HG02884 (cell line): ENCODE measurements at regions not wholly inside any gene's neighbourhood (a gene's known extent, or its start where the extent isn't known, plus 50 kb on each side); places are given as distances from the start of the nearest gene placed in this dataset.

Source experiments
- ATAC-seq: cut with Tn5 transposase; IDR thresholded peaks from one replicate; pipeline ENCODE4 v1.9.1; 2021; ENCODE audit warnings: mild to moderate bottlenecking, moderate library complexity; ENCODE audit not compliant: unreplicated experiment

- no peak for ATAC-seq
Measured at GRCh38 chr7:16320099-16320660, 101.2 kb downstream of the CRPPA start.

DNA sequence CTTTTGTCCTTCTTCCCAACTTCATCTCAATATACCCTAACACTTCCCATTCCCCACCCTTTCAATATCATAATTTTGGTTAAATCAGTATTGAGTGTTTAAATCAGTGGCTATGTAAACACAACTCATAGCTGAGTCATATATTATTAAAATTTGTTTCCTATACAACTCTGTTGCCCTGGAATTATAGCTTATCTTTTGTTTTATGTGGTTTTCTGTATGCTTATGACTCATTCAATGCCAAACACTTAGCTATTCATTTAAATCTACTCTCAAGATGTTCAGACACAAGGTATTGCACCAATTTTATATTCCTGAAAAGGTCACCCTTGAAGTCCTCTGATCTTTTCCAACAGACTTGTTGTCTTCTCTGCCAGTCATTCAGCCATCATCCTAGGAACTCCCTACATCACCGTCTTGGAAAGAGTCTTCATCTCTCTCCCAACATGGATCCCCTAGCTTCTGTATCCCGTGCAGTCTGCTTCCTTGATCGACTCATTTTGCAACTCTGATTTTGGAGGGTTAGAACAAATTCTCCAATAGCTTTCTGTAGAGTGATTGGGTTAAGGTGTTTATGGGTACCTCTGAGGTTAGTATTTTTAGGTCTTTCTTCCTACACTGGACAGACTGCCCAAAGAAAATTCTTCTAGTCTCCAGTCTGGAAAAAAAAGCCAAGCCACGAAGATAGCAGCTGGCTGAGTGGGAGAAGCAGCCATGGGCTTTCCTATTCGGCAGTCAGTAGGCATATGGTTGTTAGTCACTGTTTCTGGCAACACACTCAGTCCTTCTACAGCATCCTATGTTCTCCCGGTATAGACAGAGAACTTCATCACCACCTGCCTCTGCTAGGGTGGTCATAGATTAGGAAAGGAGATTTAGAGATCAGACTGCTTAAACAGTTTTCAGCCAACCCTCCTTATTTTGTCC is 102.1 kb downstream of the CRPPA start:
- ATAC-seq: no peak

DNA sequence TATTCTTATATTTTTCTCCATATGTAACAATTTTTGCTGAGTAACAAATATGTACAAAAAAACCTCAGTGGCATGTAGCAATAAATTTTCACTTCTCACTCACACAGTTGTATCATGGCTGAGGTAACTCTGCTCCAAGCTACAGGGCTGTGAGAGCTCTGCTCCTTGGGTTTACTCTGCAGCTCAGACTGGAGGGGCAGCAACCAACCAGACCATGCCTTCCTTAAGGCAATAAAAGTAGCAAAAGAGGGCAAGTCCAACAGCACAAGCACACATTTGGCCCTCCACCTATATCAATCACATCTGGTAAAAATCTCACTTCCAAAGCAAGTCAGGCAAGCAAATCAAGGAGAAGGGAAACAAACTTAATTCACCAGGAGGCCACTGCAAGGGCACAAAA is 102.9 kb downstream of the CRPPA start:
- ATAC-seq: no peak

DNA sequence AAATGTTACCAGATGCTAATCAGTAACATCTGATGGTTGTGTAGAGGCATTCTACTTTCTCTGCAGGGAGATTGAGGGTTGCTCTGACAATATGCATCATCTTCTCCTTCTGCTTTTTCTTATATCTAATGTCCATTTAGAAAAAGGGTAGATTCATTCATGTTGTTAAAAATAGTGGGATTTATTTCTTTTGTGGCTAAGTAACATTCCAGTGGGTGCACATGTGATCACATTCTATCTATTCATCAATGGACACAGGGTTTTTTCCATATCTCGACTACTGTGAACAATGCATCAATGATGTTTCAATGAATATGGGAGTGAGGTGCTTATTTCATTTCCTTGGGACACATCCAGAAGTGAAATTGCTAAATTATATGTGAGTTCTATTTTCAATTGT is 103.9 kb downstream of the CRPPA start:
- no peak for ATAC-seq

GRCh38 chr7:16315280-16315679 is 106.1 kb downstream of the CRPPA start:
- no peak for ATAC-seq

DNA sequence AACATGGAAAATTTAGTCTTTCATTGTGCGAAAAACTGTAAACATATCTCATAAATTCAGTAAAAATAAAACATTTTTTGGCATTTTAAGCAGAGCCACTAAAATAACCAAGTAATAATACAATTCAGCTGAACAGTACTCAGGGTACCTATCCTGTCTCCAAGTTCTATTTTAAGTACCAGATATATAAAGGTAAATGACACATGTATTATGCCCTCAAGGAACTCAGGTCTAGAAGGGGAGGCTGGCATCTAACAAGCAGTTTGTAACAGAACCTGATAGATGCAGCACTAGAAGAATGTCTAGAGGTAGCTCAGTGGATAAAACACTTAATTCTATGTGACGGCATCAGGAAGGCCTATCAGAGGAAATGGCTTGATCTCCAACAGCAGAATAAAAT is 112.2 kb downstream of the CRPPA start:
- ATAC-seq: no peak

- ATAC-seq: no peak
Measured at GRCh38 chr7:16301291-16301690, 120.0 kb downstream of the CRPPA start.

DNA sequence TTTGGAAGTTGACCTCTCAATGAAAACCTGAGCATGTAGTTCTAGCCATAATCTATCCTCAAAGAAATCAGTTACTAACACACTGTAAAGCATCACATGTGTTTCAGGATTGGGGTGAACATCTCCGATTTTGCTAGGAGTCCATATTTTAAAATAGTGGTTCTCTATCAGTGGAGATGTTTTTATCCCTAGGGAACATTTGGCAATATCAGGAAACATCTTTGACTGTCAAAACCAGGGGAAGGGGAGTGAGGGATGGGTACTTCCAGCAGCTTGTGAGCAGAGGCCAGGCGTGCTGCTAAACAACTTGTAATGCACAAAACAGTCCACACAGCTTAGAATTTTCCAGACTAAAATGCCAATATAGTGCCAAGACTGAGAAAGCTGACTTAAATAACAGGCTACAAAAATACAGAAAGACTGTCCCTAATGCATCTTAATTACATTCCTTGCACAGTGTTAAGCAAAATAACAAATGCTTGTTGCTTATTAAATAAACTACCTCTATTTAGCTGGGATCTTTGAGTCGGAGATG is 120.9 kb downstream of the CRPPA start:
- ATAC-seq: no peak

DNA sequence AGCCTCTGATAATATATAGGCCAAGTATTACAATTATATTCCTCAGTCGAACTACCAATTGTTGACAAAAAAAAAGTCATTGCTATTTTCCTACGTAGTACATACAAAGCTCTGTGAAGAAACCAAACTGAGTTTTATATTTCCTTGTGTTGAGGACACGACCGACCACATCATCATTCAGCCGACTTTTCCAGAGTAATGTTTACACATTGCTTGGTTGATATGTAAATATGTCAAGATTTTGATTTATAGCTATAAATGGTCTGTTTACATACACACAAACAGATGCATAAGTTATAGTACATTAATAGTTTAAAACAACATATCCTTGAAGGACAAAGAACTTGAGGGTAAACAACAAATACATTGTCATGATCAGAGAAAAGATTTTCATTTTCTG is 121.5 kb downstream of the CRPPA start:
- ATAC-seq: no peak

- no peak for ATAC-seq
Measured at GRCh38 chr7:16298221-16298620, 123.1 kb downstream of the CRPPA start.

GRCh38 chr7:16295558-16295957 is 125.8 kb downstream of the CRPPA start:
- ATAC-seq: no peak

GRCh38 chr7:16293669-16294425 is 127.5 kb downstream of the CRPPA start:
- no peak for ATAC-seq

DNA sequence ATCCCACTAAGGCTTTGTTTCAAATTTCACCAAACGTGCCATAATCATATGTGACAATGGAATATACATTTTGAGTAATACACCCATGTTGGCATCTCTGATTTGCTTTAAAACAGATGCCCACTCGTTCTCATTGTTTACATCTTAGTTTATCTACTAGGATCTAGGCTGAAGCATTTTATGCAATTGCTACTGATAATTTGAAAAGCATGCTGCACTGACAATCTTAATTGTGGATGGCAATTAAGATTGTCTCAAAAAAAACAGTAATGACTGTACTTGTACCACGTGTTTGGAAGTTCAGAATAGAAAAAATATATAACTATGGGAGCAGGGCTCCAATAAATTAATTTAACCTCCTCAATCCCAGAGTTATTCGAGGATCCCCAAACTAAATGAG is 136.8 kb downstream of the CRPPA start:
- no peak for ATAC-seq

DNA sequence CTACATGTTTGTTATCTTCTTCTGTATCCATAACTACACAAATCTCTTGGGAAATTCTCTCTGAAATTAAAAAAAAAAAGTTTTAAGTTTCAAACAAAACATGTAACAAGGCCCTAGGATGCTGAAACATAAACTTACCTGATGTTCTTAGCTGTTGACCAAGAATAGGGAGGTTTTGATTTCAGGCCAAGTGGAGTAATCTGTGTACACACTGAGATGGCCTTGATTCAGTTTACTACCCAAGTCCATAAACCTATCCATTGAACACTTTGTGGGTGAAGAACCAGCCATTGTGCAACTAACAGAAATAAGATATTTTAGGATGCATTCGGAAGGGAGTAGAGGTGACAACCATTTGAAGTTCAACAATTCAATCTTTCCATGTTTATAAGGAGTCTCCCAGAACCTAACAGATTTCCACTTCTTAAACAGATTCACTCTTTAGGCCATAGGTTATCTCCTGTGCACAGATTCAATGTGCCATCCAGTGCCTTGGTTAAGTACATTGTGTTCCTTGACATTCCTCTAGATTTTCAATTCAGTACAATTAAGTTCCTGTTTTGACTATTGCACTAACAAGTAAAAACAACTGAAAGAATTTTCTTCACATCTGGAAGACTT is 143.1 kb downstream of the CRPPA start:
- ATAC-seq: no peak

- no peak for ATAC-seq
Measured at GRCh38 chr7:16271990-16272665, 149.2 kb downstream of the CRPPA start.

- ATAC-seq: no peak
Measured at GRCh38 chr7:16271355-16271915, 149.9 kb downstream of the CRPPA start.

DNA sequence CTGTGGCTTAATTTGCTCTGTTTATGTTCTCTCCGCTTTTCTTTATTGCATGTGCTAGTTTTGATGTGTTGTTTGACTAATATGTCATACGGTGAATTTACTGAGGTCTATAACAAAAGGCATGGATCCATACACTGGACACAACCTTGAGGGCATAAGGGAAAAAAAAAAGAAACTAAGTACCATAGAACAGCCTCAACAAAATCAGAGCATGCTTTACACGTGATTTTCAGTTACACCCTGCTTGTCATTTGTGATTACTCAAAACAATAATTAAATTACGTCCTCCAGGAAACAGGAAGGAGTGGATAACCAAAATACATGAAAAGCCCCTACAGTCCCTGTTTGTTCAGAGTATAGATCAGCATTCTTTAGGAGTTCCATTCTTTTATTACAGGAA is 150.5 kb downstream of the CRPPA start:
- ATAC-seq: no peak

- no peak for ATAC-seq
Measured at GRCh38 chr7:16268821-16269768, 152.2 kb downstream of the CRPPA start.
